Fibroblast of villous mesenchyme (primary cell): ENCODE measurements at regions not wholly inside any gene's neighbourhood (a gene's known extent, or its start where the extent isn't known, plus 50 kb on each side); places are given as distances from the start of the nearest gene placed in this dataset.

Experiments
- DNase-seq: peaks from one replicate; pipeline ENCODE4 v3.0.0-alpha.2; 2010; ENCODE audit warnings: low read depth
- H3K4me3 ChIP-seq: 2 replicates; pipeline ENCODE4 v1.5.1; 2011; ENCODE audit warnings: low read depth, mild to moderate bottlenecking, low read length
- CTCF ChIP-seq: IDR thresholded peaks from 2 replicates; pipeline ENCODE4 v1.5.1; 2012; ENCODE audit warnings: low read depth, mild to moderate bottlenecking, low read length; ENCODE audit not compliant: insufficient read depth

GRCh38 chr9:23551929-23552707 lies 273.9 kb downstream of the ELAVL2 start:
- no peak for TF ChIP-seq CTCF
- no peak for DNase-seq
- H3K4me3 ChIP-seq: no peak overlapping the region

GRCh38 chr9:23552876-23553601 lies 273.0 kb downstream of the ELAVL2 start:
- no peak for TF ChIP-seq CTCF
- no peak for DNase-seq
- H3K4me3 ChIP-seq: no peak overlapping the region

- no peak for DNase-seq
- no peak for TF ChIP-seq CTCF
- H3K4me3 ChIP-seq: no peak overlapping the region
These were observed 271.4 kb downstream of the ELAVL2 start for GRCh38 chr9:23554686-23555085.

- H3K4me3 ChIP-seq: no peak overlapping the region
- no peak for TF ChIP-seq CTCF
- DNase-seq: no peak
These were observed 270.2 kb downstream of the ELAVL2 start for GRCh38 chr9:23555851-23556250.

GRCh38 chr9:23556459-23556858 lies 269.6 kb downstream of the ELAVL2 start:
- no peak for TF ChIP-seq CTCF
- DNase-seq: no peak
- H3K4me3 ChIP-seq: no peak overlapping the region

- no peak for TF ChIP-seq CTCF
- H3K4me3 ChIP-seq: no peak overlapping the region
- DNase-seq: no peak
These were observed 268.4 kb downstream of the ELAVL2 start for GRCh38 chr9:23557689-23558088.
